ENCODE measurements at regions not wholly inside any gene's neighbourhood (a gene's known extent, or its start where the extent isn't known, plus 50 kb on each side); places are given as distances from the start of the nearest gene placed in this dataset.

DNA sequence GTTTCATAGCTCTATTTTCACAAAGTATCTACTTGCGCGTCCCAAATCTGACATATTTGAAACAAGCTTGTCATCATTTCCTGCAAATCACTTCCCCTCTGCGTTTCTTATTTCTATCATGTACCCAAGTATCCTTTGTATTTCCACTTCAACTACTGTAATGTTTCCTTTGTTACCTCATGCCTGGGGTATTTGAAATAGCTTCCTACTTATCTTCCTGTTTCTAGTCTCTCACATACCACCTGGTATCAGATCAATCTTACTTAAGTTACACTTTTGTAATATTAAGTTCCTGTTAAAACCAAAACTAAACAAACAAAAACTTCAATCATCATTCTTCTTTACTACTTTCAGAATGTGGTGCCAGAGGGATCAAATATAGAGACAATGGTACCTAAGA lies 93.6 kb upstream of the SMAD1 start:
- TF ChIP-seq, protein P1, sequence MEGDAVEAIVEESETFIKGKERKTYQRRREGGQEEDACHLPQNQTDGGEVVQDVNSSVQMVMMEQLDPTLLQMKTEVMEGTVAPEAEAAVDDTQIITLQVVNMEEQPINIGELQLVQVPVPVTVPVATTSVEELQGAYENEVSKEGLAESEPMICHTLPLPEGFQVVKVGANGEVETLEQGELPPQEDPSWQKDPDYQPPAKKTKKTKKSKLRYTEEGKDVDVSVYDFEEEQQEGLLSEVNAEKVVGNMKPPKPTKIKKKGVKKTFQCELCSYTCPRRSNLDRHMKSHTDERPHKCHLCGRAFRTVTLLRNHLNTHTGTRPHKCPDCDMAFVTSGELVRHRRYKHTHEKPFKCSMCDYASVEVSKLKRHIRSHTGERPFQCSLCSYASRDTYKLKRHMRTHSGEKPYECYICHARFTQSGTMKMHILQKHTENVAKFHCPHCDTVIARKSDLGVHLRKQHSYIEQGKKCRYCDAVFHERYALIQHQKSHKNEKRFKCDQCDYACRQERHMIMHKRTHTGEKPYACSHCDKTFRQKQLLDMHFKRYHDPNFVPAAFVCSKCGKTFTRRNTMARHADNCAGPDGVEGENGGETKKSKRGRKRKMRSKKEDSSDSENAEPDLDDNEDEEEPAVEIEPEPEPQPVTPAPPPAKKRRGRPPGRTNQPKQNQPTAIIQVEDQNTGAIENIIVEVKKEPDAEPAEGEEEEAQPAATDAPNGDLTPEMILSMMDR (IDR thresholded peaks at IDR 0.05; ENCODE audit: low read depth, low read length) = no peak
- DNase-seq (ENCODE audit: low read depth in 2 of 2) = no peak
- H3K4me3 ChIP-seq (replicated peaks in 1 of 2; ENCODE audit: low read depth in 2 of 2, low read length in 2 of 2) = no peak overlapping the region

DNA sequence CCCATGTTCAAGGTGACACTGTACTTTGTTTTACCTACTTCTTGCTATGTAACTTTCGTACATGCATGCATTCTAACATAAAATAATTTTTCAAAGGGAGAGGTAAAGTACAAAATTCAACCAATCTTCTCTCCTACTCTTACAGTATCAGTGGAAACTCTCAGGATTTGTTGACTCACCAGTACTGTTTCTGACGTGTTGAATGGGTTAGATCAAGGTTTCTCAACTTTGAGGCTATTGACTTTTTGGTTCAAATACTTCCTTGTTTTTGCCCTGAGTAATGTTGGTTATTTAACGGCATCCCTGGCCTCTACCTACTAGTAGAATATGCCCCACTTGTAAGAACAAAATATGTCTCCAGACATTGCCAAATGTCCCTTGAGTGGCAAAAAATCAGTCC lies 94.6 kb upstream of the SMAD1 start:
- no peak overlapping the region for H3K4me3 ChIP-seq (replicated peaks in 1 of 2; ENCODE audit: low read depth in 2 of 2, low read length in 2 of 2)
- no peak for DNase-seq (ENCODE audit: low read depth in 2 of 2)
- TF ChIP-seq, protein P1 (IDR thresholded peaks at IDR 0.05; ENCODE audit: low read depth, low read length) = no peak

DNA sequence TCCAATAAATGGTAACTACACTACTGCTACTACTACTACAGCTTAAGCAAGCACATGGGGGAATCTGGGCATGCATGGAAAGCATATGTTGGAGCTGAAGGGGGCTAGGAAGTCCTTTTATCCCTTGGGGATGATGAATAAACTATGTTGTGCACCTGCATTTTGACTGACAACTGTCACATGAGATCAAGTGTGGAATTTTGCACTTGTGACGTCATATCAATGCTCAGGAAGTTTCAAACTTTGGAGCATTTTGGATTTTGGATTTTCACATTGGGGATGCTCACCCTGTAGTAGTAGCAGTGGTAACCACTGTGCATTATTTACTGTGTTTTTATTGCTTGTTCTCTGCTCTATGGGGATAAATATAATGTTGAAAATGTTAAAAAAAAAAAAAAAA lies 100.5 kb upstream of the SMAD1 start:
- no peak for DNase-seq (ENCODE audit: low read depth in 2 of 2)
- TF ChIP-seq, protein P1 (IDR thresholded peaks at IDR 0.05; ENCODE audit: low read depth, low read length) = no peak

DNA sequence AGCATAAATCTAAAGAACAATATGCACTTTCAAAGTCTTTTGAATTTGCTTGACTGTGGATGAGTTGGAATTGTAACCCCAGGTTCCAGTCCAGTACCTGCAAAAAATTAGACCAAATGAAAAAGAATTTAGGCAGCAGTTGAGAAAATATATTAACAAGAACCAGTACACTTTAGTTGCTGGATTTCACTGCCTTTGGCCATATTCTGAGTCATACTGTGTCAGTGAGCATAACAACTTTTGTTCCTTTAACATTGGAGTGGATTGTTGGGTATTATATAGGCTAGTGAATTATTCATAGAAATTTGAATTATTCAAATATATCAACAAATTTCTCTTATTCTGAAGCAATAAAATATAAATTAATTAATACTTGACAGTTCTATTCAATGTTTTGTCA lies 101.5 kb upstream of the SMAD1 start:
- H3K4me3 ChIP-seq (replicated peaks in 1 of 2; ENCODE audit: low read depth in 2 of 2, low read length in 2 of 2) = no peak overlapping the region
- no peak for DNase-seq (ENCODE audit: low read depth in 2 of 2)
- TF ChIP-seq, protein P1 (IDR thresholded peaks at IDR 0.05; ENCODE audit: low read depth, low read length) = no peak

More for the DNA sequence above, 100.5 kb upstream of the SMAD1 start:
- no peak overlapping the region for H3K4me3 ChIP-seq (replicated peaks in 1 of 2; ENCODE audit: low read depth in 2 of 2, low read length in 2 of 2)

DNA sequence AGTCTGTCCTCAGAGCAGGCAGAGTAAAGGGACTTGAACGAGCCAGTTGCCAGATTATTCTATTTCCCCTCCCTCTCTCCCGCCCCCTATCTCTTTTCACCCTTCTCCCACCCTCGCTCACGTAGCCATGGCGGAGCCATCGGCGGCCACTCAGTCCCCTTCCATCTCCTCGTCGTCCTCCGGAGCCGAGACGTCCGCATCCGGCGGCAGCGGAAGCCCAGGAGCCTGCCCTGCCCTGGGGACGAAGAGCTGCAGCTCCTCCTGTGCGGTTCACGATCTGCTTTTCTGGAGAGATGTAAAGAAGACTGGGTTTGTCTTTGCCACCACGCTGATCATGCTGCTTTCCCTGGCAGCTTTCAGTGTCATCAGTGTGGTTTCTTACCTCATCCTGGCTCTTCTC lies 106.2 kb upstream of the SMAD1 start:
- H3K4me3 ChIP-seq (replicated peaks in 1 of 2; ENCODE audit: low read depth in 2 of 2, low read length in 2 of 2) = no peak overlapping the region
- no peak for DNase-seq (ENCODE audit: low read depth in 2 of 2)
- TF ChIP-seq, protein P1 (IDR thresholded peaks at IDR 0.05; ENCODE audit: low read depth, low read length) = no peak

DNA sequence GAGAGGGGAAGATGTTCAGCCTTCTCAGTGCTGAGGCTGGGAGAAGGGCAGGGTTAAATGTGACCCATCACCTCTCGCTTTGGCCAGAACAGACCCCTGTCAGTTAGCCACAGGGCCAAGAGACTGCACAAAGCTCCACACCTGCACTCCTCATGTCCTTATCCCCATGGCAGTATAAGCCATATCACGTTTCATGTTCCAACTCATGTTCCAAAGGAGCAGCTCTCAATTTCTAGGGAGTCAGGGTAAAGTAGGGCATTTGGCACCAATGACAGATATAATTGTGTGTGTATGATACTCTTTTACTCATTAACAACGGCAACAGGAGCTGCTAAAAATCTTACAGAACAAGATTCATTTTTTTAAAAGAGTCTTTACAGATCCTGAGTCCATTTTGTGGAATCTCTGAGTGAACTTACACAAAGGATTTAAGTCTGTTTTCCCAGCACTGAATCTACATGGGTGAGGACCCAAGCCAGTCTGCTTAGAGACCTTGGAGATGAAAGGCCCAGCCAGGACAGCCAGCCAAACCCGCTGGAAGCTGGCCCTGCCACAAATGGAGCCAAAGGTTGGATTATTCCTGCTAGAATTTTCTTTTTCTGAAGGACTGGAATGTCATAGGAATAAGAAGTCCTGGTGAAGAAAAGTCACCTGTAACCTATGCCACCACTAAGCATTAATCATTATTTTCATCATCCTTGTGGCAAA lies 129.1 kb upstream of the SMAD1 start:
- no peak for DNase-seq (ENCODE audit: low read depth in 2 of 2)
- TF ChIP-seq, protein P1 (IDR thresholded peaks at IDR 0.05; ENCODE audit: low read depth, low read length) = no peak
- H3K4me3 ChIP-seq (replicated peaks in 1 of 2; ENCODE audit: low read depth in 2 of 2, low read length in 2 of 2) = no peak overlapping the region

DNA sequence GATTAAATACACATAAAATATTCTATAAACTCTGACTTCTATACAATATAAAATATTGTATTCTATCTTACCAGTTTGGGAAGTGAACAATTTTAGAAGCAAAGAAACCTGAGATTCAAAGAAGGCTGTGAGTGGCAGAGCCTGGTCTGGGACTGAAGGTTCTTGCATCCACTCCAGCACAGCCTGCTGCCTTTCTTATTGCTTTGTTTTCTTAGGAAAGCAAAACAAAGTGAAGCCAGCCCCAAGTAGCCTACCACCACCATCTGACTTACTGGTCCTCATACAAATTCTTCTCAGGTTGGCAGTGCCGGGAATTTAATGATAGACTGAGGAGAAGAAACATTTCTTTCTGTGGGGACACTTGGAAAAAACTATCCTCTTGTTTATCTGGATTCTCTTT lies 129.7 kb upstream of the SMAD1 start:
- TF ChIP-seq, protein P1 (IDR thresholded peaks at IDR 0.05; ENCODE audit: low read depth, low read length) = no peak
- DNase-seq (ENCODE audit: low read depth in 2 of 2) = no peak

More for the DNA sequence above, 129.7 kb upstream of the SMAD1 start:
- H3K4me3 ChIP-seq (replicated peaks in 1 of 2; ENCODE audit: low read depth in 2 of 2, low read length in 2 of 2) = no peak overlapping the region
